Smooth muscle cell (in vitro differentiated cells): ENCODE measurements at regions not wholly inside any gene's neighbourhood (a gene's known extent, or its start where the extent isn't known, plus 50 kb on each side); places are given as distances from the start of the nearest gene placed in this dataset.
A peak's percentile ranks its signal among the peaks of the same experiment; 100 is the strongest.

Experiments
- DNase-seq: peaks from one replicate; lab custom pipeline; 2025; ENCODE audit not compliant: unreplicated experiment; lab: John Stamatoyannopoulos, UW
- H2AFZ ChIP-seq: fragments of 200-600 bp; sonication (generic); 2 replicates; pipeline ENCODE4 v1.6.0; 2016; ENCODE audit warnings: antibody characterized with exemption, low read depth, mild to moderate bottlenecking
- H3F3A ChIP-seq: fragments of 200-600 bp; sonication (generic); 2 replicates; pipeline ENCODE4 v1.6.0; 2017; ENCODE audit warnings: antibody characterized with exemption, low read depth
- H3K27ac ChIP-seq: fragments of 200-600 bp; sonication (generic); 2 replicates; pipeline ENCODE4 v1.5.1; 2016; ENCODE audit warnings: low read depth, mild to moderate bottlenecking
- H3K27me3 ChIP-seq: fragments of 200-600 bp; sonication (generic); 2 replicates; pipeline ENCODE4 v1.6.1; 2016; ENCODE audit warnings: low read depth, mild to moderate bottlenecking
- H3K36me3 ChIP-seq: fragments of 200-600 bp; sonication (generic); 2 replicates; pipeline ENCODE4 v1.5.1; 2016; ENCODE audit warnings: low read depth
- H3K4me1 ChIP-seq: fragments of 200-600 bp; sonication (generic); 2 replicates; pipeline ENCODE4 v1.5.1; 2016; ENCODE audit warnings: low read depth
- H3K4me2 ChIP-seq: fragments of 200-600 bp; sonication (generic); 2 replicates; pipeline ENCODE4 v1.6.0; 2016; ENCODE audit warnings: mild to moderate bottlenecking
- H3K4me3 ChIP-seq: fragments of 200-600 bp; sonication (generic); 2 replicates; pipeline ENCODE4 v1.5.1; 2016; ENCODE audit warnings: mild to moderate bottlenecking
- H3K79me2 ChIP-seq: fragments of 200-600 bp; sonication (generic); 2 replicates; pipeline ENCODE4 v1.6.0; 2016; ENCODE audit warnings: low read depth, mild to moderate bottlenecking
- H3K9ac ChIP-seq: fragments of 200-600 bp; sonication (generic); 2 replicates; pipeline ENCODE4 v1.6.0; 2016; ENCODE audit warnings: low read depth
- H3K9me3 ChIP-seq: fragments of 200-600 bp; sonication (generic); replicated peaks from 2 replicates; pipeline ENCODE4 v1.5.1; 2016; ENCODE audit warnings: low read depth
- H4K20me1 ChIP-seq: fragments of 200-600 bp; sonication (generic); 2 replicates; pipeline ENCODE4 v1.6.0; 2016; ENCODE audit warnings: low read depth
- CTCF ChIP-seq: fragments of 200-600 bp; sonication (generic); IDR thresholded peaks from 2 replicates; pipeline ENCODE4 v1.5.1; 2017; ENCODE audit warnings: borderline replicate concordance, mild to moderate bottlenecking, antibody characterized with exemption; ENCODE audit not compliant: insufficient read depth, poor library complexity, severe bottlenecking
- WGBS: methylation state at CpG from one replicate; pipeline ENCODE4 v1.1.7; 2016; ENCODE audit warnings: low lambda C conversion rate; 5-methylcytosine and 5-hydroxymethylcytosine counted together

- no peak for DNase-seq
- Histone ChIP-seq H3K36me3 (no peaks in the 10 kb centered on the region), H3K27ac (no peak overlapping the region), H3F3A (no peaks in the 10 kb centered on the region), H3K79me2 (no peaks in the 10 kb centered on the region), H3K9ac (no peak overlapping the region), H3K4me3 (no peak overlapping the region), H2AFZ (no peak overlapping the region), H3K9me3 (no peaks in the 10 kb centered on the region), H3K4me1 (no peaks in the 10 kb centered on the region), H3K27me3 (no peaks in the 10 kb centered on the region), H3K4me2 (no peak overlapping the region), H4K20me1 (no peaks in the 10 kb centered on the region)
- TF ChIP-seq CTCF: no peak
- WGBS: 86% methylated on average over 3 of the region's 3 CpGs
Measured at GRCh38 chr4:138879757-138880156, 135.8 kb upstream of the NOCT start.

GRCh38 chr4:138875891-138876608 is 139.5 kb upstream of the NOCT start:
- DNase-seq: no peak
- 33% methylated on average over 10 of the region's 10 CpGs for WGBS
- no peaks in the 10 kb centered on the region for H3K79me2 ChIP-seq
- peak overlapping the region; percentile 71 for H3K4me2 ChIP-seq
- H3K27me3 ChIP-seq: peaks cover 4% of the 10 kb centered on the region
- H3K4me3 ChIP-seq: no peak overlapping the region
- no peak for TF ChIP-seq CTCF
- no peaks in the 10 kb centered on the region for H3K4me1 ChIP-seq
- H3K27ac ChIP-seq: peak overlapping the region; percentile 60
- H3F3A ChIP-seq: no peaks in the 10 kb centered on the region
- no peaks in the 10 kb centered on the region for H3K36me3 ChIP-seq
- no peaks in the 10 kb centered on the region for H4K20me1 ChIP-seq
- no peaks in the 10 kb centered on the region for H3K9me3 ChIP-seq
- no peak overlapping the region for H2AFZ ChIP-seq
- H3K9ac ChIP-seq: peak overlapping the region; percentile 8

GRCh38 chr4:138871555-138871875 is 144.1 kb upstream of the NOCT start:
- Histone ChIP-seq H3K4me1 (peaks cover 4% of the 10 kb centered on the region), H3K36me3 (no peaks in the 10 kb centered on the region), H3K9ac (no peak overlapping the region), H2AFZ (no peak overlapping the region), H3K79me2 (no peaks in the 10 kb centered on the region), H3K4me2 (peak overlapping the region; percentile 3), H3K4me3 (no peak overlapping the region), H3K9me3 (no peaks in the 10 kb centered on the region), H3K27ac (no peak overlapping the region), H3K27me3 (peaks cover 4% of the 10 kb centered on the region), H4K20me1 (no peaks in the 10 kb centered on the region), H3F3A (no peaks in the 10 kb centered on the region)
- TF ChIP-seq CTCF: no peak
- no peak for DNase-seq
- WGBS: 38% methylated on average over 11 of the region's 11 CpGs
